ENCODE measurements at regions not wholly inside any gene's neighbourhood (a gene's known extent, or its start where the extent isn't known, plus 50 kb on each side); places are given as distances from the start of the nearest gene placed in this dataset.

- TF ChIP-seq CTCF (IDR thresholded peaks at IDR 0.05 in 2 of 3, conservative IDR thresholded peaks at IDR 0.05 in 1 of 3; ENCODE audit: control insufficient read depth in 2 of 3, extremely low read depth in 1 of 3, insufficient read depth in 1 of 3, low read depth in 3 of 3, low read length in 3 of 3) (no peak), MXI1 (IDR thresholded peaks at IDR 0.05; ENCODE audit: low read depth, low read length) (no peak)
Measured at GRCh38 chr14:87547536-87547935, 445.4 kb downstream of the GALC start.
